Glutamatergic neuron (in vitro differentiated cells): ENCODE measurements at regions not wholly inside any gene's neighbourhood (a gene's known extent, or its start where the extent isn't known, plus 50 kb on each side); places are given as distances from the start of the nearest gene placed in this dataset.

ENCODE experiments used
- DNase-seq: peaks from one replicate; pipeline ENCODE4 v3.0.0; 2022
- H3K27ac Mint-ChIP-seq: one replicate; pipeline ENCODE4 v1.8.0; 2020; ENCODE audit warnings: mild to moderate bottlenecking, mixed read lengths, inconsistent platforms; ENCODE audit not compliant: unreplicated experiment
- H3K27me3 Mint-ChIP-seq: one replicate; pipeline ENCODE4 v1.8.0; 2020; ENCODE audit warnings: mild to moderate bottlenecking, moderate library complexity, mixed read lengths, inconsistent platforms; ENCODE audit not compliant: unreplicated experiment
- H3K36me3 Mint-ChIP-seq: one replicate; pipeline ENCODE4 v1.8.0; 2020; ENCODE audit warnings: mild to moderate bottlenecking, mixed read lengths, inconsistent platforms; ENCODE audit not compliant: unreplicated experiment
- H3K4me1 Mint-ChIP-seq: one replicate; pipeline ENCODE4 v1.8.0; 2020; ENCODE audit warnings: mild to moderate bottlenecking, low read depth, mixed read lengths, inconsistent platforms; ENCODE audit not compliant: unreplicated experiment
- H3K4me3 Mint-ChIP-seq: one replicate; pipeline ENCODE4 v1.8.0; 2020; ENCODE audit warnings: mild to moderate bottlenecking, mixed read lengths, inconsistent platforms; ENCODE audit not compliant: unreplicated experiment
- H3K9me3 Mint-ChIP-seq: one replicate; pipeline ENCODE4 v1.8.0; 2020; ENCODE audit warnings: mild to moderate bottlenecking, moderate library complexity, mixed read lengths, inconsistent platforms; ENCODE audit not compliant: unreplicated experiment
- CTCF ChIP-seq: fragments of 200-600 bp; sonication (generic); IDR thresholded peaks from one replicate; pipeline ENCODE4 v1.5.0; 2021; ENCODE audit not compliant: partially characterized antibody, unreplicated experiment

GRCh38 chr2:236968880-236969534 is 116.7 kb upstream of the COPS8 start:
- TF ChIP-seq CTCF = no peak
- H3K4me1 Mint-ChIP-seq = peaks cover 41% of the 10 kb centered on the region
- peaks cover 1% of the 10 kb centered on the region for H3K27me3 Mint-ChIP-seq
- no peak overlapping the region for H3K4me3 Mint-ChIP-seq
- H3K27ac Mint-ChIP-seq = peak overlapping the region; percentile 38
- H3K36me3 Mint-ChIP-seq = no peaks in the 10 kb centered on the region
- no peak for DNase-seq
- H3K9me3 Mint-ChIP-seq = peaks cover 6% of the 10 kb centered on the region

- no peaks in the 10 kb centered on the region for H3K36me3 Mint-ChIP-seq
- peaks cover 6% of the 10 kb centered on the region for H3K9me3 Mint-ChIP-seq
- peaks cover 4% of the 10 kb centered on the region for H3K27me3 Mint-ChIP-seq
- H3K4me1 Mint-ChIP-seq = peaks cover 37% of the 10 kb centered on the region
- DNase-seq = no peak
- no peak for TF ChIP-seq CTCF
- H3K27ac Mint-ChIP-seq = no peak overlapping the region
- H3K4me3 Mint-ChIP-seq = no peak overlapping the region
Measured at GRCh38 chr2:236969767-236970655, 115.7 kb upstream of the COPS8 start.

GRCh38 chr2:236970656-236971010 is 115.1 kb upstream of the COPS8 start:
- Mint-ChIP-seq H3K9me3 (peaks cover 6% of the 10 kb centered on the region), H3K4me1 (peaks cover 35% of the 10 kb centered on the region), H3K36me3 (peaks cover 3% of the 10 kb centered on the region), H3K4me3 (no peak overlapping the region), H3K27me3 (peaks cover 4% of the 10 kb centered on the region), H3K27ac (no peak overlapping the region)
- no peak for DNase-seq
- TF ChIP-seq CTCF = no peak

- peaks cover 5% of the 10 kb centered on the region for H3K27me3 Mint-ChIP-seq
- TF ChIP-seq CTCF = no peak
Measured at GRCh38 chr2:236971131-236971821, 114.4 kb upstream of the COPS8 start.

GRCh38 chr2:236971919-236972381 is 113.7 kb upstream of the COPS8 start:
- DNase-seq = no peak
- no peak for TF ChIP-seq CTCF
- Mint-ChIP-seq H3K4me3 (no peak overlapping the region), H3K9me3 (peaks cover 6% of the 10 kb centered on the region), H3K4me1 (peaks cover 34% of the 10 kb centered on the region), H3K27me3 (peaks cover 4% of the 10 kb centered on the region), H3K36me3 (peaks cover 6% of the 10 kb centered on the region), H3K27ac (no peak overlapping the region)

More at GRCh38 chr2:236971131-236971821, 114.4 kb upstream of the COPS8 start:
- H3K4me1 Mint-ChIP-seq = peaks cover 35% of the 10 kb centered on the region
- DNase-seq = no peak
- no peak overlapping the region for H3K4me3 Mint-ChIP-seq
- peak overlapping the region; percentile 49 for H3K27ac Mint-ChIP-seq
- H3K36me3 Mint-ChIP-seq = peaks cover 6% of the 10 kb centered on the region
- H3K9me3 Mint-ChIP-seq = peaks cover 6% of the 10 kb centered on the region
